PC-9 (cell line): ENCODE measurements at regions not wholly inside any gene's neighbourhood (a gene's known extent, or its start where the extent isn't known, plus 50 kb on each side); places are given as distances from the start of the nearest gene placed in this dataset.

Source experiments
- EZH2 ChIP-seq: fragments of 200-600 bp; sonication (generic); IDR thresholded peaks from 2 replicates; pipeline ENCODE4 v1.8.0; 2017; ENCODE audit warnings: antibody characterized with exemption, low read depth
- TF ChIP-seq, protein P1 (sequence below): fragments of 200-600 bp; sonication (generic); conservative IDR thresholded peaks from 2 replicates; pipeline ENCODE4 v1.6.1; 2017; ENCODE audit warnings: mixed run types, antibody characterized with exemption, mild to moderate bottlenecking, moderate library complexity

GRCh38 chr22:47781427-47782111 is 1019.1 kb downstream of the TBC1D22A start:
- TF ChIP-seq, protein P1, sequence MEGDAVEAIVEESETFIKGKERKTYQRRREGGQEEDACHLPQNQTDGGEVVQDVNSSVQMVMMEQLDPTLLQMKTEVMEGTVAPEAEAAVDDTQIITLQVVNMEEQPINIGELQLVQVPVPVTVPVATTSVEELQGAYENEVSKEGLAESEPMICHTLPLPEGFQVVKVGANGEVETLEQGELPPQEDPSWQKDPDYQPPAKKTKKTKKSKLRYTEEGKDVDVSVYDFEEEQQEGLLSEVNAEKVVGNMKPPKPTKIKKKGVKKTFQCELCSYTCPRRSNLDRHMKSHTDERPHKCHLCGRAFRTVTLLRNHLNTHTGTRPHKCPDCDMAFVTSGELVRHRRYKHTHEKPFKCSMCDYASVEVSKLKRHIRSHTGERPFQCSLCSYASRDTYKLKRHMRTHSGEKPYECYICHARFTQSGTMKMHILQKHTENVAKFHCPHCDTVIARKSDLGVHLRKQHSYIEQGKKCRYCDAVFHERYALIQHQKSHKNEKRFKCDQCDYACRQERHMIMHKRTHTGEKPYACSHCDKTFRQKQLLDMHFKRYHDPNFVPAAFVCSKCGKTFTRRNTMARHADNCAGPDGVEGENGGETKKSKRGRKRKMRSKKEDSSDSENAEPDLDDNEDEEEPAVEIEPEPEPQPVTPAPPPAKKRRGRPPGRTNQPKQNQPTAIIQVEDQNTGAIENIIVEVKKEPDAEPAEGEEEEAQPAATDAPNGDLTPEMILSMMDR: no peak
- no peak for TF ChIP-seq EZH2
